B cell (primary cell): ENCODE measurements at regions not wholly inside any gene's neighbourhood (a gene's known extent, or its start where the extent isn't known, plus 50 kb on each side); places are given as distances from the start of the nearest gene placed in this dataset.

Experiments used
- ATAC-seq: fragments of 200-7000 bp; cut with Tn5 transposase; one replicate; pipeline ENCODE4 v1.10.0; 2021; ENCODE audit warnings: low read depth, mild to moderate bottlenecking, moderate number of reproducible peaks, moderate library complexity
- CTCF ChIA-PET: fragments of 350-600 bp; sonication (Branson Sonifier 250); formaldehyde crosslinking; loops from one replicate; lab custom pipeline; 2021; ENCODE audit warnings: antibody characterized with exemption, inconsistent platforms; lab: Charles Lee
- POLR2A ChIA-PET: fragments of 350-600 bp; sonication (Branson Sonifier 250); formaldehyde crosslinking; loops from one replicate; lab custom pipeline; 2021; ENCODE audit warnings: antibody characterized with exemption; lab: Charles Lee
- DNase-seq: peaks from one replicate; pipeline ENCODE4 v3.0.0; 2013
- H2AFZ ChIP-seq: 2 replicates; pipeline ENCODE4 v1.6.1; 2012; ENCODE audit warnings: mild to moderate bottlenecking, low read depth, low read length; ENCODE audit not compliant: insufficient read depth, poor library complexity, severe bottlenecking
- H3K27ac ChIP-seq, 2 donors: 1 replicate in 1 of 2; 2 replicates in 1 of 2; pipeline ENCODE4 v1.5.1; 2012 to 2013; ENCODE audit warnings: low read length in 2 of 2, mild to moderate bottlenecking in 2 of 2, moderate library complexity in 1 of 2
- H3K27me3 ChIP-seq, 4 experiments: fragments of 200-600 bp in 1 of 4; sonication (generic) in 1 of 4; replicated peaks in 1 of 4; 1 replicate in 2 of 4; 2 replicates in 2 of 4; pipeline versions ENCODE4 v1.6.1 to v1.7.0; 2013 to 2016; ENCODE audit warnings: low read length in 3 of 4, mild to moderate bottlenecking in 2 of 4, mixed read lengths in 1 of 4, moderate library complexity in 1 of 4; ENCODE audit not compliant: insufficient read depth in 4 of 4, control insufficient read depth in 3 of 4; ENCODE audit errors: control extremely low read depth in 1 of 4
- H3K36me3 ChIP-seq, 2 experiments: replicated peaks in 1 of 2; 1 replicate in 1 of 2; 2 replicates in 1 of 2; pipeline versions ENCODE4 v1.6.1 to v1.7.1; 2013; ENCODE audit warnings: low read length in 1 of 2; ENCODE audit not compliant: insufficient read depth in 2 of 2, control insufficient read depth in 1 of 2; ENCODE audit errors: control extremely low read depth in 1 of 2, extremely low read depth in 1 of 2
- H3K4me1 ChIP-seq, 2 donors: fragments of 200-600 bp in 1 of 2; sonication (generic) in 1 of 2; 1 replicate in 1 of 2; 2 replicates in 1 of 2; pipeline versions ENCODE4 v1.5.1 to v1.6.1; 2013 to 2017; ENCODE audit warnings: low read length in 2 of 2; ENCODE audit not compliant: control insufficient read depth in 2 of 2, insufficient read depth in 2 of 2
- H3K4me2 ChIP-seq: replicated peaks from 2 replicates; pipeline ENCODE3; 2012; ENCODE audit warnings: mild to moderate bottlenecking, low read depth, low read length; ENCODE audit not compliant: poor library complexity, severe bottlenecking
- H3K4me3 ChIP-seq, 5 experiments: fragments of 200-600 bp in 1 of 5; sonication (generic) in 1 of 5; 1 replicate in 3 of 5; 2 replicates in 2 of 5; pipeline versions ENCODE4 v1.5.1 to v1.7.0; 2011 to 2016; ENCODE audit warnings: low read length in 4 of 5, mild to moderate bottlenecking in 4 of 5, low read depth in 2 of 5, control low read depth in 1 of 5, moderate library complexity in 1 of 5; ENCODE audit not compliant: insufficient read depth in 1 of 5; ENCODE audit errors: control extremely low read depth in 1 of 5, extremely low read depth in 1 of 5
- H3K79me2 ChIP-seq: fragments of 200-600 bp; sonication (generic); one replicate; pipeline ENCODE4 v1.6.0; 2016; ENCODE audit warnings: low read length; ENCODE audit not compliant: control insufficient read depth, insufficient read depth
- H3K9ac ChIP-seq: fragments of 200-600 bp; sonication (generic); 2 replicates; pipeline ENCODE4 v1.6.1; 2017; ENCODE audit warnings: mild to moderate bottlenecking, low read length, moderate library complexity
- H3K9me3 ChIP-seq, 3 donors: one replicate each; pipeline versions ENCODE4 v1.6.1 to v1.7.1; 2013; ENCODE audit warnings: low read length in 2 of 3; ENCODE audit not compliant: control insufficient read depth in 2 of 3, insufficient read depth in 1 of 3; ENCODE audit errors: control extremely low read depth in 1 of 3
- H4K20me1 ChIP-seq: 2 replicates; pipeline ENCODE4 v1.6.0; 2012; ENCODE audit warnings: mild to moderate bottlenecking, low read length; ENCODE audit not compliant: insufficient read depth, control insufficient read depth, poor library complexity, severe bottlenecking
- H3K27ac Mint-ChIP-seq: one replicate; pipeline ENCODE4 v1.8.0; 2021; ENCODE audit warnings: mixed read lengths
- H3K27me3 Mint-ChIP-seq: one replicate; pipeline ENCODE4 v1.8.0; 2021; ENCODE audit warnings: mixed read lengths
- H3K4me1 Mint-ChIP-seq: one replicate; pipeline ENCODE4 v1.8.0; 2021; ENCODE audit warnings: mixed read lengths
- H3K4me3 Mint-ChIP-seq: one replicate; pipeline ENCODE4 v1.8.0; 2021; ENCODE audit warnings: mixed read lengths
- H3K9me3 Mint-ChIP-seq: one replicate; pipeline ENCODE4 v1.8.0; 2022; ENCODE audit warnings: mixed read lengths; ENCODE audit not compliant: insufficient read depth
- EZH2 ChIP-seq: IDR thresholded peaks from 2 replicates; pipeline ENCODE4 v1.6.1; 2012; ENCODE audit warnings: borderline replicate concordance, low read depth, mild to moderate bottlenecking, moderate library complexity, low read length; ENCODE audit not compliant: insufficient read depth, poor library complexity, severe bottlenecking
- WGBS: methylation state at CpG from one replicate; pipeline ENCODE4 v1.1.5; 2013; ENCODE audit warnings: missing lambda C conversion rate; ENCODE audit not compliant: insufficient coverage; 5-methylcytosine and 5-hydroxymethylcytosine counted together
- intact Hi-C: fragments of 100-400 bp; cut with micrococcal nuclease; formaldehyde crosslinking; loops from one replicate; pipeline ENCODE4 v1.10.0; 2022
- TF ChIP-seq, protein P1 (sequence below): fragments of 200-600 bp; IDR thresholded peaks from one replicate; pipeline ENCODE4 v1.8.0; 2022; ENCODE audit warnings: antibody characterized with exemption, mild to moderate bottlenecking

DNA sequence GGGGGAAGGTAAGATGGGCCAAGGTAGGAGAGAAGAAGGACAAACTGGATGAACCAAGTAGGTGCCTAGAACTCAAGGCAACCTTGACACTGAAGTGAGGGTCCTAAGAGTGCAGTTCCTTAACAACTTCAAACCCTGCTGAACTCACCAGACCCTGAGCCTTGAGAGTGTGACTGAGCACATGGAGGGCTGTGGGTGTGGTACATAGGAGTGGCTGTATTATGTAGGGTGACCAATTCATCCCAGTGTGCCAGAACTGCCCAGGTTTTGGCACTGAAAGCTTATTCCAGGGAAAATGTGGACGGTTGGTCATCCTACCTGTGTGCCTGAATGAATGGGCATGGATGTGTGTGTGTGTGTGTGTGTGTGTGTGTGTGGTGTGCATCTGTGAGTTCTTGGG is 281.8 kb downstream of the DHX35 start:
- Histone ChIP-seq H3K4me1 (no peaks in the 10 kb centered on the region), H3K79me2 (no peaks in the 10 kb centered on the region), H2AFZ (no peak overlapping the region), H3K4me2 (no peak overlapping the region), H3K9me3 (no peaks in the 10 kb centered on the region), H3K27ac (no peak overlapping the region), H3K4me3 (no peak overlapping the region), H3K27me3 (no peaks in the 10 kb centered on the region), H3K36me3 (no peaks in the 10 kb centered on the region), H3K9ac (no peak overlapping the region), H4K20me1 (no peaks in the 10 kb centered on the region)
- ATAC-seq (no peak), DNase-seq (no peak)
- ChIA-PET CTCF (no interaction called here), POLR2A (no interaction called here)
- Mint-ChIP-seq H3K9me3 (no peaks in the 10 kb centered on the region), H3K27ac (no peak overlapping the region), H3K4me1 (no peaks in the 10 kb centered on the region), H3K27me3 (peaks cover 10% of the 10 kb centered on the region), H3K4me3 (no peak overlapping the region)
- intact Hi-C loops = no loop called here
- WGBS = 92% methylated on average over 1 of the region's 1 CpG
- TF ChIP-seq, protein P1, sequence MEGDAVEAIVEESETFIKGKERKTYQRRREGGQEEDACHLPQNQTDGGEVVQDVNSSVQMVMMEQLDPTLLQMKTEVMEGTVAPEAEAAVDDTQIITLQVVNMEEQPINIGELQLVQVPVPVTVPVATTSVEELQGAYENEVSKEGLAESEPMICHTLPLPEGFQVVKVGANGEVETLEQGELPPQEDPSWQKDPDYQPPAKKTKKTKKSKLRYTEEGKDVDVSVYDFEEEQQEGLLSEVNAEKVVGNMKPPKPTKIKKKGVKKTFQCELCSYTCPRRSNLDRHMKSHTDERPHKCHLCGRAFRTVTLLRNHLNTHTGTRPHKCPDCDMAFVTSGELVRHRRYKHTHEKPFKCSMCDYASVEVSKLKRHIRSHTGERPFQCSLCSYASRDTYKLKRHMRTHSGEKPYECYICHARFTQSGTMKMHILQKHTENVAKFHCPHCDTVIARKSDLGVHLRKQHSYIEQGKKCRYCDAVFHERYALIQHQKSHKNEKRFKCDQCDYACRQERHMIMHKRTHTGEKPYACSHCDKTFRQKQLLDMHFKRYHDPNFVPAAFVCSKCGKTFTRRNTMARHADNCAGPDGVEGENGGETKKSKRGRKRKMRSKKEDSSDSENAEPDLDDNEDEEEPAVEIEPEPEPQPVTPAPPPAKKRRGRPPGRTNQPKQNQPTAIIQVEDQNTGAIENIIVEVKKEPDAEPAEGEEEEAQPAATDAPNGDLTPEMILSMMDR = no peak
- no peak for TF ChIP-seq EZH2

DNA sequence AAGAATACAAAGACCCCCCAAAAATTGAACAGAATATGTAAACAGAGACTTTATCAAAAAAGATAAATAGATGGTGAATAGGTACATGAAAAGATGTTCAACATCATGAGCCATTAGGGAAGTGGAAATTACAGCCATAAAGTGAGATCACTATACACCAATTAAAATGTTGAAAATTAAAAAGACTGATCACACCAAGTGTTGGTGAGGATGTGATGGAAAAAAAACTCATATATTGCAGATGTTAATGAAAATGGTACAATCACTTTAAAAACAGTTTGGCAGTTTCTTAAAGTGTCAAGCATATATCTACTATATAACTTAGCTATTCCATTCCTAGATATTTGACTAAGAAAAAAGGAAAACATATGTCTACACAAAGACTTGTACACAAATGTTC is 280.5 kb downstream of the DHX35 start:
- Histone ChIP-seq H3K27me3 (no peaks in the 10 kb centered on the region), H3K4me2 (no peak overlapping the region), H3K79me2 (no peaks in the 10 kb centered on the region), H3K4me1 (no peaks in the 10 kb centered on the region), H2AFZ (no peak overlapping the region), H3K27ac (no peak overlapping the region), H3K4me3 (no peak overlapping the region), H3K36me3 (no peaks in the 10 kb centered on the region), H4K20me1 (no peaks in the 10 kb centered on the region), H3K9me3 (no peaks in the 10 kb centered on the region), H3K9ac (no peak overlapping the region)
- H3K27me3 Mint-ChIP-seq = peaks cover 10% of the 10 kb centered on the region
- no peak overlapping the region for H3K4me3 Mint-ChIP-seq
- H3K9me3 Mint-ChIP-seq = no peaks in the 10 kb centered on the region
- DNase-seq (no peak), ATAC-seq (no peak)
- ChIA-PET POLR2A (no interaction called here), CTCF (no interaction called here)
- H3K4me1 Mint-ChIP-seq = no peaks in the 10 kb centered on the region
- intact Hi-C loops = no loop called here
- H3K27ac Mint-ChIP-seq = no peak overlapping the region
- no peak for TF ChIP-seq EZH2
- TF ChIP-seq, protein P1 = no peak
